Germinal center (tissue), 1 donor: ENCODE measurements at regions not wholly inside any gene's neighbourhood (a gene's known extent, or its start where the extent isn't known, plus 50 kb on each side); places are given as distances from the start of the nearest gene placed in this dataset.

Experiments used
- DNase-seq: peaks from one replicate; pipeline ENCODE4 v3.0.0; 2012; ENCODE audit warnings: mixed read lengths, low spot score

DNA sequence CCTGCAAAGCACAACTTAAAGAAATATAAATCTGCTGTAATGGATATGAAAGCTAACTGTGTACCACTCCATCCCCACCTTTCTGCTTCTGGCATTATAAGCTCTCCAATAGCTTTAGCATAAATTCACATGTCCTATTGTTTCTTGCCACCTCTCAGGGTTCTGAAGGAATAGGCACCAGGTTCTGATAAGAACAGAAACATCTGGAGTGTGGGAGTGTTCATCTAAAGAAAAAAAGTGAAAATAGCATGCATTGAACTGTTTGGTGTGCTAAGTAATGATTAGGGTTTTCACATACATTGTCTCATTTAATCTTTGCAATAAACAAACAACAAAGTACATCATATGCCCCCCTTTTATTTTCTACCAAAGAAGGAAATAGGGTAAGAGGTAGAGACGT lies 72.3 kb downstream of the FAM76B start:
- no peak for DNase-seq

DNA sequence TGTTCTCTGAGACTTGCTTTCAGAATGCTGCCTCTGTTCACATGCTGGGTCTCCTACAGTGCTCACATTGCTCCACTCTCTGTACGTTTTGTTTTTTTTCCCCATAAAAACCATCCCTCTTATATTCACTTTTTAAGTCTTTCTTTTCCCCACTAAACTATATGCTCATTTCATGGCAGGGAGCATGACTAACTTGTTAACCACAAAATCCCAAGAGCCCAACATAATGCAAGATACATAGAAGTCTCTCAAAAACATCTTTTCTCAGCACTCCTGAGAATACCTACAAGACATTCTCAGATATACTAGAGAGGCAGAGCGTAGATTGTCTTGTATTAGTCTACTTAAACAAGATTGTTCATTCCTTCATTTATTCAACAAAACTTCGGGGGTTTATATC lies 73.3 kb downstream of the FAM76B start:
- DNase-seq: no peak

DNA sequence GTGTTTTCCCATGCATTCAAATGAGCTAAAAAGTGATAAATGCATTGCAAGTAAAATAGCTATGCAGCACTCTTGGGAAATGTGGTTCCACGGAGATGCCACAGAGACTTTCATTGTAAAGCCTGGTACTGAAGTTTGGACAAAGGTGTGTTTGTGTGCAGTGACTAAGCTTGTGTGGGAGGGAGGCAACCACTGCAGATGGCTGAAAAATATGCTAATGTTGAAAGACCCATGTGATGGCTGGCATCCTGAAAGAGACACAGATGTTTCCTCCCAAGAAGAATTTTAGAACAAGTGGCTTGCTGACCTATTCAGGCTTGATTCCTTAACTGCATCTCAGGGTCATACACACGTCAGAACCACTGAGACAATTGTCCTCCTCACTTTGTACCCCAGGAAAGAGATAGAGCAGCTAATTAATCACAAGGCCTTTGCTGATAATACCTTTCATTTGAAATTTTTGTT lies 73.8 kb downstream of the FAM76B start:
- DNase-seq: peak; percentile 60

DNA sequence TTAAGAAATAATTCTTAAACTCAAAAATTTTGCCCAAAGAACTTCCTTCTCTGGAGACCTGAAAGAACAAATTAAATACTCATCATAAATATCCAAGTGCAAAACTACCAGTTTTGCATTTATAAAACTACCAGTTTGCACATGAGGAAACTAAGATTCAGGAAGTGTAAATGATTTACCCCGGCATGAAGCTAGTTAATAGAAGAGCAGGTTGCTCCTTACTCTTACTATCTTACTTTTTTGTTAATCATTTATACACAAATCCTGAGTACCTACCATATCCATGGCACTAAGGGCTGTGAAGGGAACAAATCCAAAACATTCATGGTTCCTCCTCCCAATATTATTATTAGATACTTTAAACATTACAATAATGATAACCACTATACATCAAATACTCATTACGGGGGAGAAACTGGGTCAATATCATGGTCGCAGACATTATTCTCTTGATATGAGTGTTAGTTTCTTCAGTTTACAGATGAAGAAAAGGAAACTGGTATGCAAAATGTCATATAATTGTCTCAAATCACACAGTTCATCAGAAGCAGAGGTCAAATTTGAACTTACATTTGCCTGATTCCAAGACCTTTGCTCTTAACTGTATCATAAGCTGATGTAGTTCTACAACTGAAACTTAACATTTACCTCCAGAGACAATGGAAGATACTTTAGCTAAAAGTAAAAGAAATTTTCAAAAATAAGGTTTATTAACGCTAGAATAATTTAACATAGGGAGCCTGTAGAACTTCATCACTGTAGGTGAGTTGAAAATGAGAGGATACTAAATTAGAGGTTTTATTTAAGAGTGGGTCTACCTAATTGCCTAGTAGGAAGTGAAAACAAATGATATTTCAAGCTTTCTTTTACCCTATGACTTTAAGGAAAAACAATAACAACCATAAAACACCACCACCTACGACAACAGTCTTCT lies 74.5 kb downstream of the FAM76B start:
- no peak for DNase-seq

DNA sequence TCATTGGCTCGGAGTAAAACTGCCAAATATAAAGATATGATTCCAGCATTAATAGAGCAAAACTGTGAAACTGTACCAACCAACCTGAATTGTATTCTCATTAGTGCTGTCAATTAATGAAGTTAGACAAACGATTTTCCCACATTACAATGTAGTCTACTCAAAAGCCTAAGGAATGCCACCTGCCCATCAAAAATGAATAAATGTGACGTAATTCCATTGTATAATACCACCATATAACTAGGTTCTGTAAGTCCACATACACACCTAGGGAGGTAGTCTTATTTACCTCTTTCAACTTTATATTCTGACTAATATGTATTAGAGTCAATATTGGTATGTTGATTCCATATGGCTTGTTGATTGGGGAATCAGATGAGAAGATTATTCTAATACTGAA lies 76.2 kb downstream of the FAM76B start:
- DNase-seq: no peak

DNA sequence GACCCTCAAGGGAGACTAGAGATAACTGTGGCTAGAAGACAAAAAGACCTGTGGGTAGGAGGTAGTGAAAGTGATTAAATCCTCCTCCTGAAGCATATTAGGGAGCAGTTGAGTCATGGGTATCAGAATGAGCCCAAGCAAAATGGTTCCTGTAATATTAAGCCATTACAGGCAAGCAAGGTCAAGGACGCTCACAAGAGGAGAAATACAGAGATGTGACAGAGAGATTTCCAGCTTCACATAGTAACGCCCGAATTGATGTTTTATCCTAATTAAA lies 77.7 kb downstream of the FAM76B start:
- DNase-seq: no peak

DNA sequence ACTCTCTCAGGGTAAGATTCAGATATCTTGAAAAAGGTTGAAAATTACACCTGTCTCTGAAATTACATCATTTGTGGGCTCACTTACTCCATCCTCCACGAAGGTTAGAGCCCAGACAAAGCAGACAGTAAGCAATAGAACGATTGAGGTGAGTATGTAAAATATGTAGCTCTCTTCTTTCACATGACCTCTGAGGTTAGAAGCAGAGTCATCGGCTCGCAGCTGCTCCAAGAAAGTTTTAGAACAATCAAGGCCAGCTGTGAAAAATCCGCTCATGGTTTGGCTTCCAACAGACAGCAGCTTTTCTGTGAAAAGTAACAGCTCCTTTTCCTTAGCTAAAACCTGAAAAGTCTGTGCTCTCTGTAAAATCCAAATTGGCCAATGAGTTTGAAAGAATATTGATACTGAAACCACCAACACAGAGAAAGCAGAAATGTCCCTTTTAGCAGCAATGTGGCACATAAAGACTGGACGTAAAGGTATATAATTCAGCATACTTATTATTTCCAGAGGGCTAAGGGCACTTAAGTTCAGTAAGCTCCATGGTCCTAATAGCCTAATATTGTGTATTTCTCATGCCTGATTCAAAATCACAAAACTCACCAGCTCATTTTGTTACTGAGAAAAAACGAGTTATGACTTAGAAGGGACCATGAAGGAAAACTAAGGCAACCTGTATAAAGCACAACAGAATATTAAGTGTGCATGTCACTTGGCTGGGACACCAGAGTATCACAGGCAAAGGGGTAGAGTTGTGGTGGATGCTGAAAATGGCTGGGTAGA lies 78.2 kb downstream of the FAM76B start:
- peak; percentile 11 for DNase-seq

DNA sequence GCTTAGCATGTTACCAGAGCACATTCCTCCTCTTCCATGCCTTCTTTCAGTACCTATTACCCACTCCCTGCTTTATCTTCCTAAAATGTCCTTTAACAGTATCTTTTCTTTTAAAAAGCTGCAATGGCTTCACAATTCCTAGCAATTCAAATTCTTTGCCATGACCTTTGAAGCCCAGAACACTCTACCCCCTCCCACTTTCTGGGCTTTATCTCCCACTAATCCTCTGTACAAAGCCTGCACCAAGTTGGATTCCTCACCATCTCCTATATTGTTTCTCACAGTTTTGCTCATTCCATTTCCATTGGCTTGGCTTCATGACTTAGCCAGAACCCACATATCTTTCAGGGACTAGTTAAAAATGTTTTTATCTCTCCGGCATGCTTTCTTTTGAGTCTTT lies 80.9 kb downstream of the FAM76B start:
- no peak for DNase-seq

DNA sequence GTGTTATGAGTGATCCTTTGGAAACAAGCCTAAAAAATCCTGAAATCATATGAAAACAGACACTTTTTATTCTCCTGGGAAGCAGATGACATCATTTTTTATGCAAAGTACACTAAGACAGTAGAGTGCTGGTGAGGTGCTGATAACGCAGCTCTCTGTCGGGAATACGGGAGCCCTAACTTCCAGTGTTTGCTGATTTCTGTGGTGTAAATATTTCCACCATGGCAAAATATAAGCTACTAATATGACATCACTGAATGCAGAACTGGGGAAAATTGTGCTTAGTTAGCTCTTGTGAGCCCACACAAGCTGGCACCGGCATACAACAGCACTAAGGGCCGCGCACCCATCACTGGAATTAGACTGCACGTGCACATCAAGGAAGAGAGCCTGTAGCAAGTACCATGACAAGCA lies 82.6 kb downstream of the FAM76B start:
- no peak for DNase-seq

DNA sequence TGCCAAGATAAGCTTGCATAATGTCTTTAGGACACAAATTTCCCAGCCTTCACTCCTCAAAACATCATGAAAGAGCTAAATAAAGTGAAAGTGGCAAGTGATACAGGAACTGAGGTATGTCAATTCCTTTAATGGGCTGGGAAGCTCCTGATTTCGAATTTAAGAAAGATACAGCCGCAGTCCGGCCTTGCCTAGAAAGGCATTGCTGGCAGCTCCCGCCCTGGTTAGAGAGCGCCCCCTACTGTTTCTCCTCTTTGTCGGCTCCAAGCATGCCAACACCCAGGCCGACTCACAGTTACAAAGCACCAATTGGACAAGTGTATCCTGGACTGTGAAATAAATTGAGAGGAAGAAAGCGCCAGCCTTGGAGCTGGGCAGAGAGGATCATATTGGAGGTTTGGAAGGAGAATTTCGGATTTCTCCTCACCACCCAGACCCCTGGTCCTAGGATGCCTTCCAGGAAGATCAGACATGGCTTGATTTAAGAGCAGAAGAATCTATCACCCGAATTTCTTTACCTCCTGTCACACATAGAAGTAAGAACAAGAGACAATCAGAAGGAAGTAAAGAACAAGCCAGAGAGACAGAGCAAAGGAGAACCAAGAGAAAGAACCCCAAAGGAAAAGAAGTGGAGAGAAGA lies 84.0 kb downstream of the FAM76B start:
- peak; percentile 66 for DNase-seq

DNA sequence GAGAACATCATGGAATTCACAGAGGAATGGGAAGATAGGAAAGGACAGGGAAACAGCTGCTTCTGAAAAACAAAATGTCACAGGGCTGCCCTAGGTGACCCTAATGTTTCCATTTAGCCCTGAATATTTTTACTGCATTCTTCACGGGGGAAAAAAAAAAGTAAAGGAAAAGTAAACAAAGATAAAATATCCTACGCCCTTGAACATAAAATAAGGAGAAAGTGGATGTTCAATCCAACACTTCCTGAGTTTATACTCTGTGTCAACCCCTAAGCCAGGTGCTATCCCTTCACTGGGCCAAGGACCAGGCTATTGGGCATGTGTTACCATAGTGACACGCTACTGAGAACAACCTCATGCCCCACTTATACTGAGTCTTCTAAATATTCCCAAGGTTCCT lies 84.7 kb downstream of the FAM76B start:
- no peak for DNase-seq

DNA sequence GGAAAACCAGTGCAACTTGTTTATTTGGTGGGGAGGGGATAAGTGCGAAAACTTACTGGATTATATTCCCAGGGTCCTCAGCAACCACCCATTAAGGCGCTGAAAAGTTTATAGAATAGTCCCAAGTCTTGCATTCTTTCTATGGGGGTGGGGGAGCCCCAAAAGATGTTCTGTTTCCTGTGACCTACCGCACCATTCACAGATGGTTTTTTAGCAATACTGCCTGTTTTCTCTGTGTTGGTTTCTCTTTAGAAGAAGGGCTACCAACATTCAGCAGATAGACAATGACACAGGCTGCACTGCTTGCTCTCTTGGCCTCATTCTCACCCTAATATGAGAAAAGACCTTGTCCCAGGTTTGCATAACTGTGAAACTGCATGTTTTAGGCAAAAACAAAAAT lies 86.5 kb downstream of the FAM76B start:
- no peak for DNase-seq

DNA sequence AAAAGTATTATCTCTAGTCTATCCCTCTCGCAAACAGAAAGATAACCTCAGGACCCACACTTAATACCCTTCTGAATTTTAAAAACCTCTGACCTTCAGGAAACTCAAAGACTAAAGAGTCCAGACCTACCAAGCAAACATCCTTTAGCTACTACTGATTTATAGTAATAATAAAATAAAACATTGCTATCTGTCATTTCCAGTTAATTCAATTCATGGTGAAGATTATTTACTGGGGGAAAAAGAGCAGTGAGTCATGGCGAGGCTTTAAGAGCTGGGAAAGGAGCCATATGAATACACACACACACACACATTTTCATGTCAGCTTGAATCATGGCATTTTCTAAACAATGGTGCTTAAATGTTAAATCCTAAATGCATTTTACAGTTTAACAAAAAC lies 87.1 kb downstream of the FAM76B start:
- DNase-seq: no peak

DNA sequence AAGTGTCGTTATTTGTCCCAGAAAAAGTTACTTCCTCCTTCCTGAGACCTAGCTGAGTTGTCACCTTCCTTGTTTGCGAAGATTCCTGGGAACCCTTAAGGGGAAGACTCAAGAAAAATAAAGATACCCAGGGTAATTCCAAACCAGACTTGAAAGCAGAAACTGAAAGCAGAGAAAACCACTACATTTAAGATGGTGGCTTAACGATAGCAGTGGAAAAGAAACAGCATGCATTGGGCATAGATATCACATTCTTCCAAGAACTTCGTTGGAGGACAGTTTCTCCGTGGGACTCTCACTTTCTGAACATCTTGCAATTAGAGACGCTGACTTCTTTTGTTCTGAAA lies 89.1 kb downstream of the FAM76B start:
- DNase-seq: no peak

DNA sequence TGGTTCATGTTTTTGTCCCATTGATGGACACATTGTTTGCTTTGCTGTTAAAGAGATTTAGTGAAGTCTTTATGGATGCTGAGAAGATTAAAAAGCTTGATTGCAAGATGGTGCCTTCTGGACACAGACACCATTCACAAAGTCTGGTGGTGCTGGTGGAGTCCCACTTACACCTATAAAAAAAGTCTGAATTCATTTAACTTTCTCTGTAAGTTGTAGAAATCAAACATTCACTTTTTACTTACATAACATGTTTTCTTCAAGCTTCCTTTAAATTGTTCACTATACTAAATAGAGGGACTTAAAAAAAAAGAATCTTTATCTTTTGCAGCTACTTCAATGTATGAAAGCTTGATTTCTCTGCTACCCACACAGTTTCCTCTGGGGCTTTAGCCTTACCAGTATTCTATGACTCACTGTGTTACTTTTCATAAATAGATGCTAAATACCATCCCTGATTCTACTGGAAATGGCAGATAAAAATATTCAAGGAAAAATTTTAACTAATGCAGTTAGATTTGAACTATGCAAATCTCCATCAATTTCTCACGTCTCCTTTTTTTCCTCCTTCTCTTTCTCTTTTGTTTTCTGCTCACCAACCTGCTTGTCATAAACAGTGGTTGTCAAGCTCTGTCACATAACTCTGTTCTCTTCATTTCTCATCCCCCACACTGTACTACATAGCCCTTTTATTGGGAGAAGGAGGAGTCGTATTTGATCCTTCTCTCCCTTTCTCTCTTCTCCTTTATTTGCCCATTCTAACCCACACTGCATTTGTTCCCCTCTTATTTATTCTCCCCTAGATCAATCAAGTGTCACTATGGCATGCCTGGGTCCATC lies 89.7 kb downstream of the FAM76B start:
- DNase-seq: no peak

DNA sequence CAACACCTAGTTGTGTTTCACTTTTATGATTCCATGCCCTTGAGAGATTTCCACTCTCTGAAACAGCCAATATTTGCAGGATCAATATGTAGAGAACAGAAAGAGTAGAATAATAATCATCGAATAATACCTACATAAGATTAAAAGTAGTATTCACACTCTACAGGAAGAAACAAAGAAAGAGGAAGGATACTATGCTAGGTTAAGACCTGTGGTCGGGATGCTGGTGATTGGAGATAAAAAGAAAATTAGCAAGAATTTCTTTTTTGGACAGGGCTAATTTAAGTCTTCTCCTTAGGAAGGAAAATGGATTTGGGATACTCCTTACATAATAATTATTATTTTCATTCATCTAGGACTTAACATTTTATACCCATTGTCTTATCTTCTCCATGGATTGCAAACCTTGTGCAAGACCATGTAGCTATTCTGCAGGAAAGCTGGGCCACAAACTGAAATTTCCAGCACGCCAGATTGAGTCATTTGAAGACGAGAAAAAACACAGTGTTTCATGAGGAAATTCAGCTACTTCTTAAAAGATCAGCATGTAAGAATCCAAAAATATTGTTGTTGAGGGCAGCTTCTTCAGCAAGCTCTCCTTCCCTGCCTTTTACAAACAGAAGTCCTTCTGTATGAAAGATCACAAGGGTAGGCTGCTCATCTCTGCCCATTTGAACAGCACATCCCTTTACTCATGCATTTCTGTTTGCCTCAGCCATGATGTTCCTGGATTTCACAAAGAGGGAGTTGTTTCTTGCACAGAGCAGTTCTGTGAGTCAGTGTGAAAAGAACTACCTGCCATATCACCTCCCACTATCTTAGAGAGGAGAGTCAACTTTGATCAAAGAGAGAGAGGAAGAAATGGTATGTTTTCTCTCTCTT lies 90.7 kb downstream of the FAM76B start:
- DNase-seq: no peak

DNA sequence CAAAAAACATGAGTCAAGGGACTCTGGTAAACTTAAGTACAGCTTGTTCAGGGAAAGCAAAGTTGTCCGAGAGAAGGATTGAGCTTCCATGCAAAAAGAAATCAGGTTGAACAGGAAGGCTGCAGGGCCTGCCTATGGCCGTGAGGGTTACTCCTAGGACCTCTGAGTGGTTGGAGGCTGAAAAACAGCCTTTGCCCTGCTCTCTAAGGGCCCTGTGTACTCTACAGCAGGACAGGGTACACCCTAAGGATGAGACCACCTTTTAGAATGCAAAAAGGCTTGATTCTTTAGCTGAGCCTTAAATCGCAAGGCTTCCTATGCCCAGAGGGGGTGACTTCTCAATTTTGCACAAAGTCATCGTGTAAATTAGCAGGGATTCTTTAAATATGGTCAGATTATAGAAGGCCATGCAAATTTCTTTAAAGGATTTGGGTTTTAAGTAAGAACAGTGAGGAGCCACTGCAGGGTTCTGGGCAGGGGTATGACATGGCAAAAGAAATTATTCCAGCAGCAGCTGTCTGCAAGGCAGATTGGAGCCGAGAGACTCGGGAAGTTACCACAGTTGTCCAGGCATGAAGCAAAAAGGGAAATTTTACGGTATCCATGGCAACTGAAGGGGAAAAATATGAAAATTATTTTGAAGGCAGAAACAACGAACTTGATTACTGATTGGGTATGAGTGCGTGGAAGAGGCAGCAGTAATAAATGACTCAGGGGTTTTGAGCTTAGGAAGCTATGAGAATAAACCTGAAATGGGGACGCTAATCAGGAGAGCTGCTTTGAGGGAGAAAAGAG lies 91.8 kb downstream of the FAM76B start:
- DNase-seq: peak; percentile 10

DNA sequence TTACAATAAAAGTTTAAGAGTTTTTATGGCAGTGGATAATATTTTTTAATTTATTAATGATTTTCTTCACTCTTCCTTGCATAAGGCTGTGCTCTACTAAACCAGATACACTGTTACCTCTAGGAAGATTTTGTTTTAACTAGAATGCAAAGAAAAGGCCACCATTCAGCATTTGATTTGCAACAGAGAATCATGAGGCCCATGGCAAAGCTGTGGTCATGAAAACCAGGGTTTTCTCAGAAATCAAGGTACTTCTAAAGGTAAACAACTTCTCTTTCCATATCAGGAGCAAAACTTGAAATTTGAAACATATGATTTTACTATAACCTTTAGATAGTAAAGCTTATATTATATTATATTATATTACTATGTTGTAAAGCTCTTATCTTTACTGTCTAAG lies 94.4 kb downstream of the FAM76B start:
- DNase-seq: no peak

DNA sequence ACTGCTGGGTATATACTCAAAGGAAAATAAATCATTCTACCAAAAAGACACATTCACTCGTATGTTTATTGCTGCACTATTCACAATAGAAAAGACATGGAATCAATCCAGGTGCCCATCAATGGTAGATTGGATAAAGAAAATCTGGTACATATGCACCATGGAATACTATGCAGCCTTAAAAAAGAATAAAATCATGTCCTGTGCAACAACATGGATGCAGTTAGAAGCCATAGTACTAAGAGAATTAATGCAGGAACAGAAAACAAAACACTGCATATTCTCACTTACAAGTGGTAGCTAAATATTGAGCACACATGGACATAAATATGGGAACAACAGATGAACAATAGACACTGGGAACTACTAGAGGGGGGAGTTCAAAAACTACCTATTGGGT lies 96.3 kb downstream of the FAM76B start:
- DNase-seq: no peak

DNA sequence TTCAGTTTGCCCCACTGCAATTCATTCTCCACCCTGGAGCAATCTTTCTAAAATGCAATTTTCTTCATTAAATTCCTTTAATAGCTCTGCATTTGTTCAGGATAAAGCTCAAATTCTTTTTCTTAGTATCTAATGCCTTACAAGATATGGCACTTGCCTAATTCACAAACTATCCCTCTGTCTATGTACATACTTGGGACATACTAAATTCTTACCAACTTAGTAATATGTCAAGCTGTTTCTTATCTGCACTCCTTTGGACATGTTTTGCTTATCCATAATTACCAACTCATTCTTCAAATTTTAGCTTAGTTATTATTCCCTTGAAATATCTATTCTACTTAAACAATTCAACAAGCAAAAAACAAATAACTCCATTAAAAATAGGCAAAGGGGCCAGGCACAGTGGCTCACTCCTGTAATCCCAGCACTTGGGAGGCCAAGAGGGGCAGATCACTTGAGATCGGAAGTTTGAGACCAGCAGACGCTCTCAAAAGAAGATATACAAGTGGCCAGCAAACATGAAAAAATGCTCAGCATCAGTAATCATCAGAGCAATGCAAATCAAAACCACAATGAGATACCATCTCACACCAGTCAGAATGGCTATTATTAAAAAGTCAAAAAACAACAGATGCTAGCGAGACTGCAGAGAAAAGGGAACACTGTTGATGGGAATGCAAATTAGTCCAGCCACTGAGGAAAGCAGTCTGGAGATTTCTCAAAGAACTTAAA lies 96.9 kb downstream of the FAM76B start:
- DNase-seq: no peak
